Right renal cortex interstitium (tissue), 3 donors: ENCODE measurements at regions not wholly inside any gene's neighbourhood (a gene's known extent, or its start where the extent isn't known, plus 50 kb on each side); places are given as distances from the start of the nearest gene placed in this dataset.

Source experiments
- DNase-seq, 3 donors: peaks; one replicate each; pipeline ENCODE4 v3.0.0-alpha.2; 2013; ENCODE audit warnings: low read depth in 3 of 3, low spot score in 2 of 3

- no peak for DNase-seq
Measured at GRCh38 chr3:111338059-111338698, 203.8 kb upstream of the CD96 start.

- no peak for DNase-seq
Measured at GRCh38 chr3:111339017-111339416, 203.0 kb upstream of the CD96 start.

- no peak for DNase-seq
Measured at GRCh38 chr3:111351334-111351733, 190.7 kb upstream of the CD96 start.

- no peak for DNase-seq
Measured at GRCh38 chr3:111352585-111352984, 189.4 kb upstream of the CD96 start.

- no peak for DNase-seq
Measured at GRCh38 chr3:111359261-111360030, 182.6 kb upstream of the CD96 start.

GRCh38 chr3:111362381-111363009, 179.5 kb upstream of the CD96 start:
- DNase-seq = peak in 2 of 3 donors; percentile 16 to 30

- DNase-seq = no peak
Measured at GRCh38 chr3:111366515-111366914, 175.5 kb upstream of the CD96 start.

GRCh38 chr3:111368056-111368455, 173.9 kb upstream of the CD96 start:
- no peak for DNase-seq

- no peak for DNase-seq
Measured at GRCh38 chr3:111369958-111370357, 172.0 kb upstream of the CD96 start.

GRCh38 chr3:111373239-111373638, 168.8 kb upstream of the CD96 start:
- DNase-seq = no peak

- DNase-seq = no peak
Measured at GRCh38 chr3:111373861-111374260, 168.1 kb upstream of the CD96 start.

GRCh38 chr3:111385971-111386495, 156.0 kb upstream of the CD96 start:
- no peak for DNase-seq

GRCh38 chr3:111392894-111393398, 149.1 kb upstream of the CD96 start:
- no peak for DNase-seq

GRCh38 chr3:111412656-111413055, 129.3 kb upstream of the CD96 start:
- DNase-seq = no peak

GRCh38 chr3:111414531-111414930, 127.5 kb upstream of the CD96 start:
- DNase-seq = no peak

GRCh38 chr3:111415018-111415417, 127.0 kb upstream of the CD96 start:
- no peak for DNase-seq

GRCh38 chr3:111418391-111418790, 123.6 kb upstream of the CD96 start:
- no peak for DNase-seq

- DNase-seq = no peak
Measured at GRCh38 chr3:111428301-111428700, 113.7 kb upstream of the CD96 start.

GRCh38 chr3:111434941-111435622, 106.9 kb upstream of the CD96 start:
- DNase-seq = no peak

GRCh38 chr3:111438283-111438682, 103.7 kb upstream of the CD96 start:
- no peak for DNase-seq

GRCh38 chr3:111454551-111454950, 87.4 kb upstream of the CD96 start:
- DNase-seq = no peak
